ENCODE measurements at regions not wholly inside any gene's neighbourhood (a gene's known extent, or its start where the extent isn't known, plus 50 kb on each side); places are given as distances from the start of the nearest gene placed in this dataset.

- no peak for TF ChIP-seq CUX1 (CRISPR knock-in tag; IDR thresholded peaks at IDR 0.05)
- TF ChIP-seq RAD21 (CRISPR knock-in tag; conservative IDR thresholded peaks at IDR 0.05 in 1 of 2, IDR thresholded peaks at IDR 0.05 in 1 of 2) = peak; percentile 63 to 84; a peak in 3 of 4 replicates
- no peak for TF ChIP-seq SMARCB1 (IDR thresholded peaks at IDR 0.05; ENCODE audit: insufficient read length, low read depth)
- TF ChIP-seq ZNF644 (tag; IDR thresholded peaks at IDR 0.05; ENCODE audit: low read depth) = peak; percentile 34; the same call in 1 of the 2 replicates
- TF ChIP-seq ZFP36 (IDR thresholded peaks at IDR 0.05; ENCODE audit: low read depth, low read length, partially characterized antibody) = no peak
- TF ChIP-seq ZNF77 (CRISPR knock-in tag; IDR thresholded peaks at IDR 0.05) = no peak
- no peak for TF ChIP-seq PCBP1 (IDR thresholded peaks at IDR 0.05; ENCODE audit: low read depth, low read length, poor library complexity, severe bottlenecking)
- no peak for TF ChIP-seq HSF4 (CRISPR knock-in tag; IDR thresholded peaks at IDR 0.05; ENCODE audit: borderline replicate concordance)
- TF ChIP-seq ZBTB11 (CRISPR knock-in tag; IDR thresholded peaks at IDR 0.05) = no peak
- peak; percentile 76 for TF ChIP-seq JUND (IDR thresholded peaks at IDR 0.05; ENCODE audit: borderline replicate concordance, low read depth, low read length)
- TF ChIP-seq JUND (tag; IDR thresholded peaks at IDR 0.05; ENCODE audit: borderline replicate concordance, low read depth, low read length) = peak; percentile 81; the same call in 2 of the 3 replicates
- TF ChIP-seq NR2F6 (CRISPR knock-in tag; IDR thresholded peaks at IDR 0.05) = no peak
- 0 out of 2 replicates have a peak, but pooled peaks have one; percentile 26 for TF ChIP-seq XRCC5 (IDR thresholded peaks at IDR 0.05; ENCODE audit: low read depth, low read length)
- TF ChIP-seq ZBTB8A (IDR thresholded peaks at IDR 0.05; ENCODE audit: partially characterized antibody) = no peak
- TF ChIP-seq MCM2 (IDR thresholded peaks at IDR 0.05; ENCODE audit: low read depth) = no peak
- TF ChIP-seq DNMT1 (IDR thresholded peaks at IDR 0.05) = no peak
- no peak for TF ChIP-seq PRPF4 (IDR thresholded peaks at IDR 0.05; ENCODE audit: insufficient read depth, low read depth, low read length, poor library complexity, severe bottlenecking)
- TF ChIP-seq ZC3H8 (IDR thresholded peaks at IDR 0.05) = no peak
These were observed 115.8 kb downstream of the KBTBD8 start (continued) for GRCh38 chr3:67113802-67114407.
